ENCODE measurements at regions not wholly inside any gene's neighbourhood (a gene's known extent, or its start where the extent isn't known, plus 50 kb on each side); places are given as distances from the start of the nearest gene placed in this dataset.

- WGBS: 77% methylated on average over 3 of the region's 3 CpGs
- intact Hi-C loops (cut with DNase I): no loop called here
- DNase-seq: no peak
Measured at GRCh38 chrX:26889574-26889973, 573.6 kb downstream of the PPP4R3C start.

GRCh38 chrX:26873736-26874135 is 589.4 kb downstream of the PPP4R3C start:
- no peaks in the 10 kb centered on the region for H3K9me3 ChIP-seq (ENCODE audit: control insufficient read depth, low read length)
- no peak overlapping the region for H3K4me3 ChIP-seq (ENCODE audit: low read length)
- no peaks in the 10 kb centered on the region for H3K4me1 ChIP-seq (ENCODE audit: control insufficient read depth, insufficient read depth, low read length)
- DNase-seq (peak in 1 of 3 donors; percentile 25), ATAC-seq (no peak)
- no peaks in the 10 kb centered on the region for H3K27me3 ChIP-seq (ENCODE audit: control insufficient read depth, insufficient read depth)
- 94% methylated on average over 29 of the region's 29 CpGs for WGBS
- no peak overlapping the region for H3K27ac ChIP-seq (ENCODE audit: low read length)
- intact Hi-C loops (cut with DNase I): no loop called here

More at GRCh38 chrX:26889574-26889973, 573.6 kb downstream of the PPP4R3C start:
- Histone ChIP-seq H3K4me3 (ENCODE audit: low read length) (no peak overlapping the region), H3K4me1 (ENCODE audit: control insufficient read depth, insufficient read depth, low read length) (no peaks in the 10 kb centered on the region), H3K27ac (ENCODE audit: low read length) (no peak overlapping the region), H3K27me3 (ENCODE audit: control insufficient read depth, insufficient read depth) (no peaks in the 10 kb centered on the region), H3K9me3 (ENCODE audit: control insufficient read depth, low read length) (no peaks in the 10 kb centered on the region)
- no peak for ATAC-seq

- H3K27ac ChIP-seq (ENCODE audit: low read length): no peak overlapping the region
- H3K27me3 ChIP-seq (ENCODE audit: control insufficient read depth, insufficient read depth): no peaks in the 10 kb centered on the region
- H3K4me1 ChIP-seq (ENCODE audit: control insufficient read depth, insufficient read depth, low read length): no peaks in the 10 kb centered on the region
- H3K9me3 ChIP-seq (ENCODE audit: control insufficient read depth, low read length): no peaks in the 10 kb centered on the region
- DNase-seq: no peak
- no peak for ATAC-seq
- whole genome bisulfite sequencing: 77% methylated on average over 1 of the region's 1 CpG
- no peak overlapping the region for H3K4me3 ChIP-seq (ENCODE audit: low read length)
- intact Hi-C loops (cut with DNase I): no loop called here
Measured at GRCh38 chrX:26871967-26872366, 591.2 kb downstream of the PPP4R3C start.

- H3K4me1 ChIP-seq (ENCODE audit: control insufficient read depth, insufficient read depth, low read length): no peaks in the 10 kb centered on the region
- no peaks in the 10 kb centered on the region for H3K9me3 ChIP-seq (ENCODE audit: control insufficient read depth, low read length)
- H3K4me3 ChIP-seq (ENCODE audit: low read length): no peak overlapping the region
- DNase-seq: no peak
- WGBS: 3% methylated on average over 1 of the region's 1 CpG
- H3K27me3 ChIP-seq (ENCODE audit: control insufficient read depth, insufficient read depth): no peaks in the 10 kb centered on the region
- peak in 1 of 2 donors; percentile 63 for ATAC-seq
- intact Hi-C loops (cut with DNase I): loop anchor here in 1 of 4 donors (10.0 kb wide), 1 partner anchor 333 kb away; no protein-coding TSS in a partner anchor
- no peak overlapping the region for H3K27ac ChIP-seq (ENCODE audit: low read length)
Measured at GRCh38 chrX:26851981-26852380, 611.2 kb downstream of the PPP4R3C start.

GRCh38 chrX:26848511-26848910 is 614.6 kb downstream of the PPP4R3C start:
- WGBS: 69% methylated on average over 2 of the region's 2 CpGs
- H3K4me3 ChIP-seq (ENCODE audit: low read length): no peak overlapping the region
- no peaks in the 10 kb centered on the region for H3K9me3 ChIP-seq (ENCODE audit: control insufficient read depth, low read length)
- DNase-seq (no peak), ATAC-seq (no peak)
- no peaks in the 10 kb centered on the region for H3K4me1 ChIP-seq (ENCODE audit: control insufficient read depth, insufficient read depth, low read length)
- H3K27me3 ChIP-seq (ENCODE audit: control insufficient read depth, insufficient read depth): no peaks in the 10 kb centered on the region
- H3K27ac ChIP-seq (ENCODE audit: low read length): no peak overlapping the region
- intact Hi-C loops (cut with DNase I): no loop called here

- no peak for DNase-seq
Measured at GRCh38 chrX:26845056-26845455, 618.1 kb downstream of the PPP4R3C start.

GRCh38 chrX:26822448-26822847 is 606.5 kb downstream of the MAGEB5 start:
- WGBS: 35% methylated on average over 1 of the region's 1 CpG
- Histone ChIP-seq H3K27ac (ENCODE audit: low read length) (no peak overlapping the region), H3K4me3 (ENCODE audit: low read length) (no peak overlapping the region), H3K27me3 (ENCODE audit: control insufficient read depth, insufficient read depth) (no peaks in the 10 kb centered on the region), H3K4me1 (ENCODE audit: control insufficient read depth, insufficient read depth, low read length) (no peaks in the 10 kb centered on the region), H3K9me3 (ENCODE audit: control insufficient read depth, low read length) (no peaks in the 10 kb centered on the region)
- ATAC-seq (no peak), DNase-seq (no peak)
- intact Hi-C loops (cut with DNase I): no loop called here

More at GRCh38 chrX:26845056-26845455, 618.1 kb downstream of the PPP4R3C start:
- intact Hi-C loops (cut with DNase I): no loop called here
- WGBS: 50% methylated on average over 2 of the region's 2 CpGs
- Histone ChIP-seq H3K9me3 (ENCODE audit: control insufficient read depth, low read length) (no peaks in the 10 kb centered on the region), H3K4me1 (ENCODE audit: control insufficient read depth, insufficient read depth, low read length) (no peaks in the 10 kb centered on the region), H3K27ac (ENCODE audit: low read length) (no peak overlapping the region), H3K4me3 (ENCODE audit: low read length) (no peak overlapping the region), H3K27me3 (ENCODE audit: control insufficient read depth, insufficient read depth) (no peaks in the 10 kb centered on the region)
- no peak for ATAC-seq

GRCh38 chrX:26789751-26790150 is 573.8 kb downstream of the MAGEB5 start:
- no peak for ATAC-seq
- Histone ChIP-seq H3K4me1 (ENCODE audit: control insufficient read depth, insufficient read depth, low read length) (no peaks in the 10 kb centered on the region), H3K27ac (ENCODE audit: low read length) (no peak overlapping the region), H3K4me3 (ENCODE audit: low read length) (no peak overlapping the region), H3K9me3 (ENCODE audit: control insufficient read depth, low read length) (no peaks in the 10 kb centered on the region), H3K27me3 (ENCODE audit: control insufficient read depth, insufficient read depth) (no peaks in the 10 kb centered on the region)
- DNase-seq: no peak
- intact Hi-C loops (cut with DNase I): no loop called here

- WGBS: 88% methylated on average over 1 of the region's 1 CpG
- Histone ChIP-seq H3K27ac (ENCODE audit: low read length) (no peak overlapping the region), H3K9me3 (ENCODE audit: control insufficient read depth, low read length) (no peaks in the 10 kb centered on the region), H3K27me3 (ENCODE audit: control insufficient read depth, insufficient read depth) (no peaks in the 10 kb centered on the region), H3K4me3 (ENCODE audit: low read length) (no peak overlapping the region), H3K4me1 (ENCODE audit: control insufficient read depth, insufficient read depth, low read length) (no peaks in the 10 kb centered on the region)
- ATAC-seq (no peak), DNase-seq (no peak)
- intact Hi-C loops (cut with DNase I): no loop called here
Measured at GRCh38 chrX:26788402-26788998, 572.5 kb downstream of the MAGEB5 start.

- Histone ChIP-seq H3K27me3 (ENCODE audit: control insufficient read depth, insufficient read depth) (no peaks in the 10 kb centered on the region), H3K4me3 (ENCODE audit: low read length) (no peak overlapping the region), H3K27ac (ENCODE audit: low read length) (no peak overlapping the region), H3K4me1 (ENCODE audit: control insufficient read depth, insufficient read depth, low read length) (no peaks in the 10 kb centered on the region), H3K9me3 (ENCODE audit: control insufficient read depth, low read length) (no peaks in the 10 kb centered on the region)
- 52% methylated on average over 10 of the region's 10 CpGs for WGBS
- DNase-seq (peak in 1 of 3 donors; percentile 17), ATAC-seq (peak in 1 of 2 donors; percentile 51)
- intact Hi-C loops (cut with DNase I): no loop called here
Measured at GRCh38 chrX:26783512-26784225, 567.7 kb downstream of the MAGEB5 start.

- WGBS: 71% methylated on average over 3 of the region's 3 CpGs
- Histone ChIP-seq H3K9me3 (ENCODE audit: control insufficient read depth, low read length) (no peaks in the 10 kb centered on the region), H3K4me3 (ENCODE audit: low read length) (no peak overlapping the region), H3K27ac (ENCODE audit: low read length) (no peak overlapping the region), H3K4me1 (ENCODE audit: control insufficient read depth, insufficient read depth, low read length) (no peaks in the 10 kb centered on the region), H3K27me3 (ENCODE audit: control insufficient read depth, insufficient read depth) (no peaks in the 10 kb centered on the region)
- DNase-seq (no peak), ATAC-seq (no peak)
- intact Hi-C loops (cut with DNase I): no loop called here
Measured at GRCh38 chrX:26778320-26778888, 562.4 kb downstream of the MAGEB5 start.

Data from right cardiac atrium (tissue), 5 donors.